HepG2 (cell line): ENCODE measurements at regions not wholly inside any gene's neighbourhood (a gene's known extent, or its start where the extent isn't known, plus 50 kb on each side); places are given as distances from the start of the nearest gene placed in this dataset.

Experiments
- ATAC-seq: fragments of 200-7000 bp; cut with Tn5 transposase; 3 replicates; pipeline ENCODE4 v1.9.1; 2020; ENCODE audit warnings: mild to moderate bottlenecking, moderate library complexity
- BruUV-seq: library from RNA; stranded (reverse); fragments of 400-500 nt; replicated peaks from 2 replicates; lab custom pipeline; 2021; lab: Mats Ljungman, UMichigan
- CTCF ChIA-PET: fragments of 300-600 bp; formaldehyde crosslinking; extraction: SDS; loops from one replicate; lab custom pipeline; 2021; ENCODE audit warnings: low total read pairs, inconsistent platforms, low intra/inter-chr PET ratio; lab: Yijun Ruan, JAX
- POLR2A ChIA-PET: fragments of 350-600 bp; sonication (Branson Sonifier 250); formaldehyde crosslinking; loops from one replicate; lab custom pipeline; 2020; ENCODE audit warnings: antibody characterized with exemption, inconsistent platforms; lab: Yijun Ruan, JAX
- DNase-seq: peaks from one replicate; pipeline ENCODE4 v3.0.0-alpha.2; 2015; ENCODE audit warnings: low spot score
- FAIRE-seq: peaks from 3 replicates; lab custom pipeline; 2011; peaks lifted over from hg19 to GRCh38; lab: Jason Lieb, UNC
- H2AFZ ChIP-seq: one replicate; pipeline ENCODE4 v1.6.1; 2011; ENCODE audit warnings: low read length, inconsistent platforms
- H3K27ac ChIP-seq: fragments of 300-600 bp; 3 replicates; pipeline ENCODE4 v1.8.0; 2011; ENCODE audit warnings: mixed run types, mild to moderate bottlenecking, mixed read lengths, low read length, inconsistent platforms; ENCODE audit not compliant: insufficient read depth; ENCODE audit errors: extremely low read length
- H3K27me3 ChIP-seq, 2 experiments: fragments of 200-600 bp in 1 of 2; 2 replicates in 1 of 2; 3 replicates in 1 of 2; pipeline versions ENCODE4 v1.6.0 to v1.8.0; 2011; ENCODE audit warnings: low read length in 2 of 2, mild to moderate bottlenecking in 2 of 2, moderate library complexity in 2 of 2, inconsistent platforms in 1 of 2; ENCODE audit not compliant: insufficient read depth in 2 of 2, control insufficient read depth in 1 of 2
- H3K36me3 ChIP-seq, 2 experiments: fragments of 200-600 bp in 1 of 2; replicated peaks in 1 of 2; 2 replicates in 1 of 2; 3 replicates in 1 of 2; pipeline versions ENCODE4 v1.5.1 to v1.8.0; 2011; ENCODE audit warnings: low read length in 2 of 2, inconsistent platforms in 1 of 2; ENCODE audit not compliant: insufficient read depth in 2 of 2, control insufficient read depth in 1 of 2
- H3K4me1 ChIP-seq: 2 replicates; pipeline ENCODE4 v1.5.1; 2012; ENCODE audit warnings: low read length, inconsistent platforms; ENCODE audit not compliant: insufficient read depth
- H3K4me2 ChIP-seq: 2 replicates; pipeline ENCODE4 v1.6.0; 2011; ENCODE audit warnings: low read depth, low read length, inconsistent platforms
- H3K4me3 ChIP-seq, 3 experiments: fragments of 200-600 bp in 1 of 3; sonication (generic), shearing (Covaris generic) in 1 of 3; replicated peaks in 1 of 3; 2 replicates each; pipeline ENCODE4 v1.5.1; 2011 to 2016; ENCODE audit warnings: low read length in 3 of 3, inconsistent platforms in 2 of 3, low read depth in 2 of 3, mild to moderate bottlenecking in 2 of 3, control low read depth in 1 of 3, mixed read lengths in 1 of 3; ENCODE audit not compliant: insufficient read depth in 1 of 3
- H3K79me2 ChIP-seq: one replicate; pipeline ENCODE4 v1.6.1; 2011; ENCODE audit warnings: low read length, inconsistent platforms; ENCODE audit not compliant: insufficient read depth
- H3K9ac ChIP-seq: 2 replicates; pipeline ENCODE4 v1.6.0; 2011; ENCODE audit warnings: mild to moderate bottlenecking, low read depth, low read length, inconsistent platforms; ENCODE audit not compliant: insufficient read depth
- H3K9me3 ChIP-seq: 2 replicates; pipeline ENCODE4 v1.5.1; 2012; ENCODE audit warnings: mild to moderate bottlenecking, low read length
- H4K20me1 ChIP-seq: 2 replicates; pipeline ENCODE4 v1.6.0; 2011; ENCODE audit warnings: inconsistent platforms, mild to moderate bottlenecking, low read length, moderate library complexity; ENCODE audit not compliant: insufficient read depth
- AKNA ChIP-seq: sonication (generic); formaldehyde crosslinking; IDR thresholded peaks from 2 replicates; pipeline ENCODE4 v1.4.0; 2020; ENCODE audit warnings: missing genetic modification reagents, borderline replicate concordance
- DPF2 ChIP-seq: sonication (generic); formaldehyde crosslinking; IDR thresholded peaks from 2 replicates; pipeline ENCODE4 v1.4.0; 2020; ENCODE audit warnings: mild to moderate bottlenecking, low read depth, missing genetic modification reagents, borderline replicate concordance
- KLF6 ChIP-seq: IDR thresholded peaks from 2 replicates; pipeline ENCODE4 v1.8.0; 2016; ENCODE audit warnings: missing biosample characterization, missing genetic modification reagents
- MAFK ChIP-seq, 2 experiments: IDR thresholded peaks in 1 of 2; conservative IDR thresholded peaks in 1 of 2; 2 replicates each; pipeline ENCODE4 v1.6.1; 2011; ENCODE audit warnings: improper control_type of control experiment in 2 of 2, low read length in 2 of 2
- RAD51 ChIP-seq: fragments of 450-650 bp; IDR thresholded peaks from 2 replicates; pipeline ENCODE4 v1.6.1; 2016; ENCODE audit warnings: borderline replicate concordance
- SPEN ChIP-seq: sonication (generic); formaldehyde crosslinking; IDR thresholded peaks from 2 replicates; pipeline ENCODE4 v1.5.1; 2020; ENCODE audit warnings: low read depth, mild to moderate bottlenecking, missing genetic modification reagents
- TCF7L2 ChIP-seq: IDR thresholded peaks from 2 replicates; pipeline ENCODE4 v1.6.1; 2011; ENCODE audit warnings: mild to moderate bottlenecking, low read depth, low read length, moderate library complexity
- ZSCAN12 ChIP-seq: sonication (generic); formaldehyde crosslinking; IDR thresholded peaks from 2 replicates; pipeline ENCODE4 v1.9.0; 2021; ENCODE audit warnings: mild to moderate bottlenecking, missing genetic modification reagents
- WGBS: methylation state at CpG from one replicate; pipeline ENCODE4 v1.1.6; 2017; ENCODE audit warnings: low lambda C conversion rate; 5-methylcytosine and 5-hydroxymethylcytosine counted together
- in situ Hi-C: cut with HindIII; loops from 2 replicates; pipeline ENCODE4 v1.10.0; 2017; ENCODE audit warnings: low pct_unique_long_range_greater_than_20kb; ENCODE audit not compliant: extremely low pct_ligation_motif_present
- intact Hi-C: fragments of 100-400 bp; cut with micrococcal nuclease; formaldehyde crosslinking; loops from one replicate; pipeline ENCODE4 v1.10.0; 2022; ENCODE audit not compliant: unreplicated experiment
- TF ChIP-seq, protein P1 (sequence below): sonication (generic); formaldehyde crosslinking; IDR thresholded peaks from 2 replicates; pipeline ENCODE4 v1.4.0; 2020; ENCODE audit warnings: mild to moderate bottlenecking, missing genetic modification reagents

DNA sequence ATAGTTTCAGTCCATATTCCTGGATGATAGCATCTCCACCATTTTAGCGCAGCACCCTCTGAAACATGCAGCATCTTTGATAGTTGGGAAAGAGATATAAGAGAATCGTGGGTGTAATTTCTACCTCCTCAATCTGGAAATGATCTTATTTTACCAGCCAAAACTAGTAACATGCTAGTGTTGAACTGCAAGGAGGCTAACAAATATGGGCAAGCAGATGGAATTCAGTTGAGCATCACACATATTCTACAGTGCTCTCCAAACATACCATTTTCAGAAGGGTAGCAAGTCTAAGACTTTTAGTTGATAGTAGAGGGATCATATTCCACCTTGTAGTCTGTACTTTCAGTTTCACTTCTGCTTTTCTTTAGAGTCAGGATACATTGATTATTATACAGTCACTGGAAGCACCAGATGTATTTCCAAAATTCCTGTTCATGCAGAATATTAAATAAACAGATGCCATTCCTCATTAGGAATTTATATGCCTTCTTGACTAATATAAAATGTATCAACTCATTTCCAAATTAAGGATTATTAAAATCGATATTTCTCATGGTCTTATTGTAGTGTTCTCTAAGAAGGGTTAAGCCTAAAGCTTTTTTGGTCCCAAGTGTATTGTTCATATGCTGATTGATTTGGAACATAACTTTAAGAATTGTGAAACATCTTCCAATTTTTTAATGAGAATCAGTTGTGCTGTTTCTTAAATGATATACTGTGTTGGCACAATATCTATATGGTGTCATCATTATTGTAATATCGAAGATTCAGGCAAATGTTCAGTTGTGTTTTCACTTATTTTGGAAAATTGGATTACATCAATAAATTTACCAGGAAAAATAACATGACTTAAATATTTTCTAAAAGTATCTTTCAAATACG, 362.0 kb downstream of the CENPW start:
- no peak overlapping the region for H3K9ac ChIP-seq
- in situ Hi-C loops = no loop called here
- H3K4me1 ChIP-seq = no peaks in the 10 kb centered on the region
- no peak for ATAC-seq
- H4K20me1 ChIP-seq = no peaks in the 10 kb centered on the region
- intact Hi-C loops = no loop called here
- ChIA-PET POLR2A (no interaction called here), CTCF (no interaction called here)
- 21% methylated on average over 5 of the region's 5 CpGs for WGBS
- no peak overlapping the region for H2AFZ ChIP-seq
- no peak overlapping the region for H3K4me2 ChIP-seq
- no peak for FAIRE-seq
- TF ChIP-seq DPF2 (CRISPR knock-in tag) = no peak
- TF ChIP-seq, all 625 proteins: peak for 0
- Histone ChIP-seq H3K4me3 (no peak overlapping the region), H3K9me3 (no peaks in the 10 kb centered on the region), H3K36me3 (no peaks in the 10 kb centered on the region), H3K27ac (no peak overlapping the region), H3K27me3 (no peaks in the 10 kb centered on the region), H3K79me2 (no peaks in the 10 kb centered on the region)
- no TSS peak for BruUV-seq
- no peak for DNase-seq

- intact Hi-C loops = no loop called here
- FAIRE-seq (no peak), ATAC-seq (no peak), DNase-seq (no peak)
- no peak overlapping the region for H3K27ac ChIP-seq
- ChIA-PET CTCF (no interaction called here), POLR2A (no interaction called here)
- H3K79me2 ChIP-seq = no peaks in the 10 kb centered on the region
- in situ Hi-C loops = no loop called here
- H3K27me3 ChIP-seq = no peaks in the 10 kb centered on the region
- H3K9ac ChIP-seq = no peak overlapping the region
- no peak overlapping the region for H2AFZ ChIP-seq
- no peaks in the 10 kb centered on the region for H3K9me3 ChIP-seq
- BruUV-seq = no TSS peak
- no peak overlapping the region for H3K4me2 ChIP-seq
- H4K20me1 ChIP-seq = no peaks in the 10 kb centered on the region; the same call in 1 of the 2 replicates
- no peaks in the 10 kb centered on the region for H3K36me3 ChIP-seq
- H3K4me3 ChIP-seq = no peak overlapping the region
- no peaks in the 10 kb centered on the region for H3K4me1 ChIP-seq
- WGBS = 11% methylated on average over 2 of the region's 2 CpGs
- no peak for TF ChIP-seq MAFK (conservative IDR thresholded peaks at IDR 0.05 in 1 of 2, IDR thresholded peaks at IDR 0.05 in 1 of 2; ENCODE audit: low read length in 2 of 2)
- no peak for TF ChIP-seq AKNA (CRISPR knock-in tag)
- no peak for TF ChIP-seq ZSCAN12
- no peak for TF ChIP-seq SPEN (CRISPR knock-in tag)
- TF ChIP-seq KLF6 (CRISPR knock-in tag) = no peak
- TF ChIP-seq TCF7L2 = no peak
- TF ChIP-seq RAD51 = no peak
- TF ChIP-seq, protein P1, sequence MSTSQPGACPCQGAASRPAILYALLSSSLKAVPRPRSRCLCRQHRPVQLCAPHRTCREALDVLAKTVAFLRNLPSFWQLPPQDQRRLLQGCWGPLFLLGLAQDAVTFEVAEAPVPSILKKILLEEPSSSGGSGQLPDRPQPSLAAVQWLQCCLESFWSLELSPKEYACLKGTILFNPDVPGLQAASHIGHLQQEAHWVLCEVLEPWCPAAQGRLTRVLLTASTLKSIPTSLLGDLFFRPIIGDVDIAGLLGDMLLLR (CRISPR knock-in tag) = no peak
These were observed 376.1 kb downstream of the CENPW start for GRCh38 chr6:126716032-126716431.
